ENCODE measurements at regions not wholly inside any gene's neighbourhood (a gene's known extent, or its start where the extent isn't known, plus 50 kb on each side); places are given as distances from the start of the nearest gene placed in this dataset.

GRCh38 chr7:50208378-50208982 lies 96.0 kb upstream of the IKZF1 start:
- DNase-seq, result no peak

GRCh38 chr7:50207686-50208255 lies 96.7 kb upstream of the IKZF1 start:
- DNase-seq, result no peak

- no peak for DNase-seq
These were observed 97.3 kb upstream of the IKZF1 start for GRCh38 chr7:50207251-50207564.

GRCh38 chr7:50206453-50207250 lies 97.9 kb upstream of the IKZF1 start:
- no peak for DNase-seq

GRCh38 chr7:50205011-50205410 lies 99.5 kb upstream of the IKZF1 start:
- no peak for DNase-seq

- DNase-seq, result no peak
These were observed 99.9 kb upstream of the IKZF1 start for GRCh38 chr7:50204581-50204980.

- DNase-seq, result no peak
These were observed 101.0 kb upstream of the IKZF1 start for GRCh38 chr7:50203521-50203920.

GRCh38 chr7:50202052-50202555 lies 102.4 kb upstream of the IKZF1 start:
- DNase-seq, result no peak

GRCh38 chr7:50199824-50200223 lies 104.7 kb upstream of the IKZF1 start:
- no peak for DNase-seq

- DNase-seq, result no peak
These were observed 104.5 kb upstream of the ZPBP start for GRCh38 chr7:50197549-50197948.

GRCh38 chr7:50196719-50197118 lies 103.7 kb upstream of the ZPBP start:
- DNase-seq, result no peak

GRCh38 chr7:50190776-50191175 lies 97.7 kb upstream of the ZPBP start:
- DNase-seq, result no peak

- no peak for DNase-seq
These were observed 96.3 kb upstream of the ZPBP start for GRCh38 chr7:50189371-50189770.

- no peak for DNase-seq
These were observed 93.1 kb upstream of the ZPBP start for GRCh38 chr7:50185951-50186682.

- DNase-seq, result no peak
These were observed 92.2 kb upstream of the ZPBP start for GRCh38 chr7:50185208-50185607.

- no peak for DNase-seq
These were observed 91.4 kb upstream of the ZPBP start for GRCh38 chr7:50184271-50184990.

- DNase-seq, result no peak
These were observed 89.7 kb upstream of the ZPBP start for GRCh38 chr7:50182759-50183158.

- DNase-seq, result no peak
These were observed 88.0 kb upstream of the ZPBP start for GRCh38 chr7:50181081-50181480.

GRCh38 chr7:50178166-50178565 lies 85.1 kb upstream of the ZPBP start:
- DNase-seq, result no peak

GRCh38 chr7:50174948-50175347 lies 81.9 kb upstream of the ZPBP start:
- DNase-seq, result no peak

GRCh38 chr7:50166997-50167965 lies 74.2 kb upstream of the ZPBP start:
- no peak for DNase-seq

Measured in NCI-H2029 (cell line).